Suppressor macrophage (primary cell): ENCODE measurements at regions not wholly inside any gene's neighbourhood (a gene's known extent, or its start where the extent isn't known, plus 50 kb on each side); places are given as distances from the start of the nearest gene placed in this dataset.

Experiments used
- DNase-seq, 4 experiments: peaks; one replicate each; pipeline ENCODE4 v3.0.0-alpha.2; 2020 to 2022

DNA sequence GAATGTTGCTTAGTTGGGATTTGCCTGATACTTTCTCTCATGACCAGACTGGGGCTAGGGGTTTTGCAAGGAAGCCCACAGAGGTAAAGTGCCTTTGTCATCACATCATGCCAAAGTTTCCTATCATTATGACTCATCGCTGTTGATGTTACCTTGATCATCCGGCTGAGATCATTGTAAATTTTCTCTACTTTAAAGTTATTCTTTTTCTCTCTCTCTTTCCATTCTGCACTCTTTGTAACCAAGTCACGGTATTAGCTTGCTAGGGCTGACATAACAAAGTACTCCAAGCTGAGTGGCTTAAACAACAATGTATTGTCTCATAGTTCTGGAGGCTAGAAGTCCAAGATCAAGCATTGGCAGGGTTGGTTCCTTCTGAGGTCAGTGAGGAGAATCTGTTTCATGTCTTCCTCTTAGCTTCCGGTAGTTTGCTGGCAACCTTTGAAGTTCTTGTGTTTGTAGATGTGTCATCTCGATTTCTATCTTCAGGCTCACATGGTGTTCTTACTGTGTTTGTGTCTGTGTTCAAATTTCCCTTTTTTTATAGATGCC, 113.0 kb downstream of the DTHD1 start:
- no peak for DNase-seq

DNA sequence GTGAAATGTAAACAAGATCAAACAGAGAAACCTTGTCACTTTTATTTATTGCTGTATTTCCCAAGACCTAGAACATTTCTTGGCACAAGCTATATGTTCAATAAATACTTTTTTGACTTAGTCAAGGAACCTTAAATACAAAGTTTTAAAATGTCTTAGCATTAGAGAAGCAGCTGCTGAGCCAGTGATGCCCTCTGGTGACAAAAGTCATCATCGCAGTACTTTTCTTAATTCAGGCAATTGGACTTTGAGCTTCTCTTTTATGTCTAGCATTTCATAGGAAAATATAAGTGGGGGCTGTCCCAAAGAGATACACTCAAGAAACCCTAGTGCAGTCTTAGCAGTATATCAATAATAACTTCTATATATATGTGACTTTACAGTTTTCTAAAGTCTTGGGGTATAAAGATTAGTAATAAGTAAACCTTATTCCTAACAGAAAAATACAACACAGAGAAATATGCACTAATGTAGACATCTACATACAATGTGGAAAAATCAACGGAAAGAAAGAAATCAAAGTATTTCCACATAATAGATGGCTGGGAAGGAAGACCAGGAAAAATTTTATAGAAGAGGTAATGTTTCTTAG, 118.4 kb downstream of the DTHD1 start:
- DNase-seq, result peak; percentile 65 to 72 (median 70)

DNA sequence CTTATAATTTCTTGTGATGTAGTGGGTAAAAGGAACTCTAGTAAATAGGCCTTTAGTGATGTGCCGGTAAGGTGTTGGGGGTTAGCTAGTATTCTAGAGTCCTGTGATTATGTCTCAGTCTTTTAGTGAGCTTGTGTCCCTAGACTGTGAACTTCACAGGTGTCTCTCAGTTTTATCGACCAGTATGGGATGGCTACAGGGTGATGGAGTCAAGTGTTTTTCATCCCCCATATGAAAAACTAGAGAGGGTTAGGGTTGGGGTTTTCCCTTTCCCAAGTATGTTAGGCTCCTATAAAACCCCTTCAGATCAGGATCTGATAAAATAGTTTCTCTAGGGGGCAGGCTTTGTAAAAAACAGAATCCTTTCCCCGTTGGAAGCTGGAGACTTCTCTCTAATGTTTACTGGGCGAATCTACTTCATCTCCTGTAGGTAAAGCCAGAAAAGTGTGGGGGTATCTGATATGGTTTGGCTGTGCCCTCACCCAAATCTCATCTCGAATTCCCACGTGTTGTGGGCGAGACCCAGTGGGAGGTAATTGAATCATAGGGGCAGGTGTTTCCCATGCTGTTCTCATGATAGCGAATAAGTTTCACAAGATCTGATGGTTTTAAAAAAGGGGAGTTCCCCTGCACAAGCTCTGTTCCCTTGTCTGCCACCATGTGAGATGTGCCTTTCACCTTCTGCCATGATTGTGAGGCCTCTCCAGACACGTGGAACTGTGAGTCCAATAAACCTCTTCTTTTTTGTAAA, 120.8 kb downstream of the DTHD1 start:
- no peak for DNase-seq

DNA sequence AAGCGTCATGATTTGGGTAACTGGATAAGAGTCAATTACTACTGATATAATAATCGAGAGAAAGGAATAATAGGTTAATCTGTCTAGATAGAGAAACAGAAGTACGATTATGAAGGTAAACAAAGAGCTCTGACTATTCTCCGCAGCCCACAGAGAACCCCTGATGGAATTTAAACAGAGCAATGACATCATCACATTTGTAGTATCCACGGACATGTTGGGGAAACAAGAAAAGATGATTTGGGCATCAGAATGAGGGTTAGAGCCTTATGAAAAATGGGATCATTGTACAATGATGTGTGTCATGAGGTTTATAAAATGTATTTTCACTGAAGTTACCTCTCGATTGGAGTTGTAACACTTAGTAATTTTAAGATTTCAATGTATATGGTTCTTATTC, 129.9 kb downstream of the DTHD1 start:
- no peak for DNase-seq

DNA sequence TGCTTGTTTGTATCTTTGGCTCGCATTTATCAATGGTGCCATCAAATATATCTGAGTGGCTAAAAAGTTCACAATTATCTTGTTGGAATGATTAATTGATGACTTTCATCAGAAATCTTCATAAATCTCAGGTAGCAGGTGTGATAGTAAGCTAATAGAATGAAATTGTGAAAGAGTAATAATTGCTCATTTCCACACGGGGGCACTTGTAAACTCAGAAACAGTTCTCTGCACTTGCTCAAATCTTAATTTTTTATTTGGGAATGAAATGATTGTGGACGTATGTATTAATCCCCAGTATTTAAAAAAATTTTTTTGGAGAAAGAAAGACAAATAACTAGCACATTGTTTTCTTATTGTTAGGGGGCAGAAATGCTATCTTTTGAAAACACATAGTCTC, 132.8 kb downstream of the DTHD1 start:
- DNase-seq, result peak in 1 of 4 experiments; percentile 11

DNA sequence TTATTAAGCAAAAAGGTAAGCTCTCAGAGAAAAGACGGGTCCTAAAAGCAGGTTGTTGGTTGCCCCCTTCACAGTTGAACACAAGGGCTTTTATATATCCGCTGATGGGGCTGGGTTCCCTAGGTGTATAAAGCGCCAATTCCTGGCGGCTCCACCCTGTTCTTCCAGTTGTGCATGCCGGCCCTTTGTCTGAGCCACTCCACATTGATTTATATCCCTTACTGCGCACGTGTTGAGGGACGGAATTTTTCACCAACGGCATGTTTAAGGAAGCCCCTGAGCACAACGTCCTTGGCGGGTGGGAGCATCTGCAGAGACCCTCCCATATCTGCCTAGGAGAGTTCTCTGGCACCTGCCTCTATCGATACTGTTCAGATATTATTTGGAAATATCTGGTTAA, 135.7 kb downstream of the DTHD1 start:
- DNase-seq, result no peak

DNA sequence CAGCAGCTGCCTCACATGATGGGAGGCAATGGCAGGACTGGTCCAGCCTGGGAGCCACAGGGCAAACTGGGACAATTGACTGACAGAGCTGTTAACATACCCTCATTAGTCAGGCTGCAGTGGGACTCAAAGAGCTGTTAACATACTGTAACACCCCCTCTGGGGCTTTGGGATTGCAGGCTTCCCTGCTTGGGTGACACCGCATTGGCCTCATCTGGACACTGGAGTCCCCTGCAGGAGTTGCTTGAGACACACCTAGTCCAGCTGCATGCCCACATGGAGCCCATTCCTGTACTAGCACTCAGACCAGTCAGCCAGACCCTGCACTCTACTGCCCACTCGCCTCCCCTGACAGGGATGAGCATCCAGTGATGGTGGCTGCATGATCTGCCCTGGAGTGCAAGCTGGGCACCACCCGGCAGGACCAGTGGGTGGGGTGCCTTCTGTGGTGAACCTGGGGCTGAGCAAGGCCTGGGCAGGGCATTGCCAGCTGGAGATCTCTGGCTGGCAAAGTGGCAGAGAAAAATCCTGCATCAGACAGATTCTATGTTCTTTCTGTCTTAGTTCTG, 138.8 kb downstream of the DTHD1 start:
- no peak for DNase-seq

DNA sequence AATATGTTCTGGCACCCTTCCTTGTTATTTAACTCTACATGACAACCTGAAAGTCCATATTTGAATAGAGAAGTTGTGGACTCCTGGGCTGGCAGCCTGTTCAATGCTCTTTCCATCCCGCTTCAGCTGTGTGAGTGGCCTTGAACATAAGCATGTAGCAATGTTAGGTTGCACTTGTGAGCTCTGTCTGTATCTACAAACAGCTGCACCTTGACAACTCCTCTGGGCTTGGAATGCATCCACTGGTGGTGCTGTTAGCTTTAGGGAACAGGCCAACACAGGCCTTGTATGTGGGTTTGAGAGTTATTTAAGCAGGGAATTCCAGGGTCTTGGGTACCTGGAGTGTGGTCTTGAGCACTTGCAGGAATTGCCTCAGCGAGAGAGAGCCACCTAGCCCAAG, 141.2 kb downstream of the DTHD1 start:
- DNase-seq, result no peak

DNA sequence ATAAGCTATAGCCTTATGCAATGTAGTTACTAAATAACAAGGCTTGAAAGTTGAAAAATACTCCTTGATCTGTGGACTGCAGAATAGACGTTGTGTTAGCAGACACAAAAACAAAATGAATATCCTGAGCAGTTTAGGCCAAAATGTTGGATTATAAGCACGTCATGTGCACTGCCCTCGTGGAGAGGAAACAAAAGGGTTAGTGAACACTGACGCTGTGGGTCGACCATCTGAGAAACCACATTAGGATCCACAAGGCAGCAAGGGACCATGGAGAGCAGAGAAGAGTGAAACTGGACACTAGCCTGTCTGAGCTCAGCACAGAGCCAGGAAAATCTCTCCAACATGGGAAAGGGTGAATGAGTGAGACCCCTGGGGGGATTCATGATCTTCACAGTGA, 145.3 kb downstream of the DTHD1 start:
- no peak for DNase-seq

DNA sequence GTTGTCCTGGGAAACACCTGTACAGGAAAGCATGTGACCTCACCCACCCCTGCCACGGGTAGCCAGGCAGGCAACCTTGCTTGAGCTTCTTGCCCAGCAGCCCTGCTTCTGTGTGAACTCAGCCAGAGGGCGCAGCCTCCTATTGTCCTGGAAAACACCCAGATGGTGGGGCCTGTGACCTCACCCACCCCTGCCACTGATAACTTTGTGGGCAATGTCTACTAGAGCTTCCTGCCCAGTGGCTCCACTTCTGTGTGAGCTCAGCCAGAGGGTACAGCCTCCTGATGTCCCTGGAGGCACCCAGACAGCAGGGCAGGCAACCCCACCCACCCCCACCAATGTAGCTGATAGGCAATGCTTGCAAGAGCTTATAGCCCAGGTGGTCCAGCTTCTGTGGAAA, 146.3 kb downstream of the DTHD1 start:
- no peak for DNase-seq

DNA sequence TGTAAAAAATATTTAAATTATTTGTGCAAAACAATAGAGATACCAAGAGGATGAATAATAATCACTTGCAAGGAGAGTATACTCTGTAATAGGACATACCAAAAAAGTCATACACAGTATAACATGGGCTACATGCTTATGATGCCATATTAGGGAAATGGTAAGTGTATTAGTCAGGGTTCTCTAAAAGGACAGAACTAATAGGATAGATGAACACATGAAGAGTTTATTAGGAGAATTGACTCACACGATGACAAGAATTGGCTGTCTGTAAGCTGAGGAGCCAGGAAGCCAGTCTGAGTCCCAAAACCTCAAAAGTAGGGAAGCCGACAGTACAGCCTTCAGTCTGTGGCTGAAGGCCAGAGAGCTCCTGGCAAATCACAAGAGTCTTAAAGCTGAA, 151.2 kb downstream of the DTHD1 start:
- no peak for DNase-seq

DNA sequence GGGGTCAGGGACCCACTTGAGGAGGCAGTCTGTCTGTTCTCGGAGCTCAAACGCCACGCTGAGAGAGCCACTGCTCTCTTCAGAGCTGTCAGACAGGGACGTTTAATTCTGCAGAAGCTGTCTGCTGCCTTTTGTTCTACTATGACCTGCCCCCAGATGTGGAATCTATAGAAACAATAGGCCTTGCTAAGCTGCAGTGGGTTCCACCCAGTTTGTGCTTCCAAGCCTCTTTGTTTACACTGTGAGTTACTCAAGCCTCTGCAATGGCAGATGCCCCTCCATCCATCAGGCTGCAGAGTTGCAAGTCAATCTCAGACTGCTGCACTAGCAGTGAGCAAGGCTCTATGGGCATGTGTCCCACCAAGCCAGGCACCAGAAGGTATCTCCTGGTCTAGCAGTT, 158.1 kb downstream of the DTHD1 start:
- no peak for DNase-seq

DNA sequence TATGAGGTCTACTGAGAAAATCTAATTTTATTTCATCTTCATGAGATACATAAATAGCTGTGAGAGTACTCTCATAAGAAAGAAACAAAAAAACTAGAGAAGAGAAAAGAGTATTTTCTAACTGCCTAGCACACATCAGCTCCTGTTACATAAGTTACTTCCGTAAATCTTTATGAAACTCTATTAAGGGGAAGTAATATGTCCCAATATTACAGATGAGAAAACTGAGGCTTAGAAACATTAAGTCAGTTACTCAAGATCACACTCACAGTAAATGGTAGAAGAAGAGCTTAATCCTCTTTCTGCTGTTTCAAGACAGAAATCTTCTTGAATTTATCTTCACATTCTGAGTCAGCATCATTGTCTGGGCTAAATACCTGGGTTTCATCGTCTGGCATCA, 164.1 kb downstream of the DTHD1 start:
- DNase-seq, result peak in 3 of 4 experiments; percentile 1 to 70 (median 55)

DNA sequence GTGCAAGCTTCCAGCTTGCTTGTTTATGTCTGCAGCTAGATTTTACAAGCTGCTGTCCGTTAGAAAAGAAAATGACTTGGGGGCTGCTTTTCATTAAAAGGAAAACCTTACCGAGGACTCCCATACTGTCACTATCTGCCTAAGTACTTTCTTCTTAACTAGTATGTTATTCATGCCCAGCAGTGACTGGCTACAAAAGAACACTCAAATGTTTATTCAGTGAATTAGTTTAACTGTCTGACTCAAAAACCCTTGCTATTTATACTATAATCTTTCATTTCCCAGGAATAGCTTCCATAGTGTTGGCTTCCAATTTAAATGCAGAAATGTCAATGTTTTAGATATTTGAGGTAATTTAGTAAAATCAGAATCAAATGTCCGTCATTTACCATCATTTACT, 164.9 kb downstream of the DTHD1 start:
- no peak for DNase-seq

DNA sequence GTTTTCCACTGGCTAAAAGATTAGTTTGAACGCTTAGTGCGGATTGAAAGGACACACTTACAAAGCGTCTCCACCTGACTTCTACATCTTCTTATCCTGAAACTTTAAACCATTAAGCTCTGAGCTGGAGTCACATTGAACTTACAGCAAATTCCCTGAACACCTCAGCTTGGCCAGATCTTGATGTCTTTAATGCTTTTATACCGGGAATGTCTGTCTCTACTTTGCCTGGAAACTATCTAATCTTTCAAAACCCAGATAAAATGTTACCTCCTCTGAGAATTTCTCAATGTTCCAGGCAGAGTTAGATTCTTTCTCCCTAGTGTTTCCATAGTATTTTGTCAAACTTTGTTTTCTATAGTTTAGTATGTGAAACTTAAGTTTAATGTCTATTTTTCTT, 179.9 kb downstream of the DTHD1 start:
- DNase-seq, result no peak

DNA sequence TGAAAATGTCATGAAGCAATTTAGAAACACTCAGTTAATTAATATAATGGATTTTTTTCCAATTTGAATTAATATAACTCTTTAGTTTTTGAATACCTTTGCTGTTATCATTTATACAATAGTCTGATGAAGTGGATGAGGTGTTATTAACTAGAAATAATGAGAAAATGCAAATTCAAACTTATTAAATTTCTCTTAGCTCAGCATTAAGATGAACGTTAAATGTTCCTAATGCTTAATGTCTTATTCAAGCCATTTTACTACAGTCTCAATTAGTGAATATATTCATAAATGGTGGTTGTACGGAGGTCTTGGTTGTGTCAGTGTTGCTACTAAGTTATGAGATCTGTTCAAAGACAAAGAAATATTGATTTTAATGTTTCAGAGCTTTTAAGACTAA, 186.3 kb downstream of the DTHD1 start:
- no peak for DNase-seq

DNA sequence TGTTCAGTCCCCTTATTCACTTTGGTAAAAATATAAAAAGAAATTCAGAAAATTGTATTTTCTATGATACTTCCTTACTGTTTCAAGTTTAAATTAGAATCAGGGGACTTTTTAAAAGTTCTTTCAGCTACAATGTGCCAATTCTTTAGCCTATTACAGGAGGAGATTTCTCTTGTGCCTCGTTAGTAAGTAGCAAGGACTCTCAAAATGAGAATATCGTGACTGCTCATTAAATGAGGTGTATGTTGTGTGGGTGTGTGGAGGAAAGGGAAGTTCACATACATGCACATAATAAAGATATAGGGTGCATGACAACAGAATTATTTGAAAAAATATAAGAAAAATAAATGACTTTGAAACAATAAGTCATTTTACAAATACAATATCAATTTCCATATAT, 190.5 kb downstream of the DTHD1 start:
- DNase-seq, result no peak

DNA sequence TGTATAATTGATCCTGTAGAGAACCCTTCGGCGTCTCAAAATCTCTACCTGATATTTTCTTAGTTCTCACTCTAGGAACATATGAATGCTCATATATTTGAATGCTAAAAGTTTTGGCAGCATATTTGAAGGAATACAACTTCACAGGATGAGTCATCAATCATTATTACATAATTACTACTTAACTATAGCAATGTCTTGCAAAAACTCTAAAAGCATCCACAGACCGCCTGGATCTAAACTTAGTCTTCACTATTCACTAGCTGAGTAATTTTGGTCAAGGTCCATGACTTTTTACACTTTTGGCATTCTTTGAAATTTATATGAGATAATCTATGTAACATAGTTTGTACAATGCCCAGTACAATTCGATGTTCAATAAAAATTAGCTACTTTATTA, 194.7 kb downstream of the DTHD1 start:
- DNase-seq, result no peak

DNA sequence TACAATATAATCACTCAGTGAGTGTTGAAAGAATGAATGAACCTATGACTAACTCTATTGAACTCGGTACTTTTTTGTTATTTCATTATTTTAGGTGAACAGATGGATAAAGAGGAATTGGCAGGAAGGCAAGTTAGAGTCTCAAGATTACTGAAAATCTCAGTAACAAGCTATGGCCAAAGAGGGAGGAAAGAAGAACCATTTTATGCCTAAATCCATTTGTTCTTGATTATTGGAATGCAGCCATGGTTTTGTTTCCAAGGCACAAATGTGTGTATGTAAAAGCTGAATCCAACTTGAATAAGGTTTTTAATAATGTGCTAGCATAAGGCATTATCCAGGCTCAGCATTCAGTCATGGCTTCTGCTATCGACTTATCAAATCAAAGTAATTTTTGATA, 196.4 kb downstream of the DTHD1 start:
- no peak for DNase-seq

DNA sequence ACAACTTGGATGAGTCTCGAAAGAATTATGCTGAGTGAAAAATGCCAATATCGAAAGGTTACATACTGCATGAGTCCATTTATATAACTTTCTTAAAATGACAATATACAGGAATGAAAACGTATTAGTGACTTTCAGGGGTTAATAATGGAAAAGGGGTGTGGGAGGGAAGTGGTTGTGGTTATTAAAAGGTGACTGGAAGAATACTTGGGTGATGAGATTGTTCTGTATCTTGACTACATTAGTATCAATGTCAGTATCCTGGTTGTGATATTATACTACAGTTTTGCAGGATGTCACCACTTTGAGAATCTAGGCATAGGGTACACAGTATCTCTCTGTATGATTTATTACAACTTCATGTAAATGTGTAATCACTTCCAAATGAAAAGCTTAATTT, 204.5 kb downstream of the DTHD1 start:
- no peak for DNase-seq

DNA sequence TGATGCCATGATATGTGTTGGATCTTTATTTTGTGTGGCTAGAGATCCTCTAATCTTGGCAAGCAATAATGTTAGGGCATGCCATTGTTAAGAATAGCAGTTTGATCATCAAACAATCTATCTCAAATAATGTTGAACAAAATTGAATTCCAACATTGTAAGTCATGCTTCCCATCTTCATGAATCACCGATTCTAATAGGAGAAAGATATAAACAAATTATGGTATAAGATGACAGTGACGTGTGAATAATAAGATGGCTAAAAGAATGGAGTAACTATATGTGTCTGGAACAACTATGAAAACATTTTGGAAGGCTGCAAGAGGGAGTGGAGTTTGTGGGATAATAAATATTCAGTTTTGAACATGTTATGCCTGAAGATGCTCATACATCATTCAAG, 208.4 kb downstream of the DTHD1 start:
- DNase-seq, result no peak

DNA sequence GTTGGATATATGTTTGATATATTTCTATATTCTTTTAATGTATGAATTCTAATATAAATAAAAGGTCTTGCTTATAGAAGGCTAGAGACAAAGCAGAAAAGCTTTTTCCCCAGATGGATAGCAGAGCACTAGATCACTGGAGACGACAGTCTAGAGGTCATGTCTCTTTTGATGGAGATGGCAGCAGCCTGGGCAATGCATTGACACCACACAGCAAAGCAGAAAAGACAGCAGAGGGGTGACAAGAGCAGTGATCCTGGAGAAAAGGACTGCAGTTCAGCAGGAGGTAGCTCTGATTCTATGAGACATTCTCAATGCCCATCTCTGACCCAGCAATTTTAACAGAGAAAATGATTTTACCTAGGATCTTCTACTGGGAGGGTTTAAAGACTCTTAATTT, 210.6 kb downstream of the DTHD1 start:
- DNase-seq, result no peak

DNA sequence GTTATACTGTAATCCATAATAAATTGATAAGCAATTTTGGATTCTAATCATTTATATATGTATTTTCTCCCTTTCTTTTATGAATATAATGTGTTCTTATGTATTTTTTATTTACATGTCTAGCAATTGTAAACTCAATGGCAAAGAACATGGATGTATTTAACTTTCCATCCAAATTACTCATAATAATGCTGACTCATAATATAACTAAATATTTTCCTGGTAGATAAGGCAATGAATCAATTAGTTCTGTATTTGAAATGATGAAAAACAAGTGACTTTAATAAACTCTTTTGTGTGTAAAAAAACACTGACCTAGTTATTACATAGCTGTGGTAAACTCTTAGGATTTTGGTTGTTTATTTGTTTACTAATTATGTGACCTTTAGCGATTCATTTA, 211.2 kb downstream of the DTHD1 start:
- no peak for DNase-seq

DNA sequence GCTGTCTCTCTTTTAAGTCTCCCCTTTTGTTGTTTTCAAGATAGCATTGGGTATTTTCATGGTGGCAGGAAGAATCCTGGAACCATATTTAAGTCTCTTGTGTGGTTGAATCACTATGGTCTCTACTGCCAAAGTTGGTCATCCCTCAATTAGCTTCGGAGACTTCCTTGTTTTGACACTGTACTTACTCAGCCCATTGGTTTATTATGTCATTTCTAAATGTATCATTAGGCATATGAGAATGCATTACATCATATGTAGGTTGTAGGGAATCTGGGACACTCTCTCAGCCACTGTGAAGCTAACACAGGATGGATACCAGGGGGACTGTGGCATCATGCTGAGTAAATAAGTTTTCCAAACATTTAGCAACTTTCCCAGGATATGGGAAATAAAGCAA, 211.8 kb downstream of the DTHD1 start:
- DNase-seq, result no peak
